Activated CD4-positive, alpha-beta memory T cell treated with anti-CD3 and anti-CD28 coated beads for 36 hours (primary cell): ENCODE measurements at regions not wholly inside any gene's neighbourhood (a gene's known extent, or its start where the extent isn't known, plus 50 kb on each side); places are given as distances from the start of the nearest gene placed in this dataset.

Source experiments
- CTCF ChIA-PET: fragments of 350-600 bp; sonication (Branson Sonifier 250); formaldehyde crosslinking; loops from one replicate; lab custom pipeline; 2021; ENCODE audit warnings: antibody characterized with exemption, inconsistent platforms; lab: Charles Lee
- POLR2A ChIA-PET: fragments of 350-600 bp; sonication (Branson Sonifier 250); formaldehyde crosslinking; loops from one replicate; lab custom pipeline; 2021; ENCODE audit warnings: antibody characterized with exemption; lab: Charles Lee
- DNase-seq: peaks from one replicate; pipeline ENCODE4 v3.0.0-alpha.2; 2020
- H3K27ac Mint-ChIP-seq: one replicate; pipeline ENCODE4 v1.8.0; 2021; ENCODE audit warnings: mixed read lengths
- H3K27me3 Mint-ChIP-seq: one replicate; pipeline ENCODE4 v1.8.0; 2021; ENCODE audit warnings: mixed read lengths
- H3K36me3 Mint-ChIP-seq: one replicate; pipeline ENCODE4 v1.8.0; 2021; ENCODE audit warnings: mixed read lengths
- H3K4me1 Mint-ChIP-seq: one replicate; pipeline ENCODE4 v1.8.0; 2021; ENCODE audit warnings: low read depth, mixed read lengths
- H3K4me3 Mint-ChIP-seq: one replicate; pipeline ENCODE4 v1.8.0; 2021; ENCODE audit warnings: mild to moderate bottlenecking, mixed read lengths
- H3K9me3 Mint-ChIP-seq: one replicate; pipeline ENCODE4 v1.8.0; 2021; ENCODE audit warnings: mixed read lengths
- intact Hi-C: fragments of 100-400 bp; cut with micrococcal nuclease; formaldehyde crosslinking; loops from one replicate; pipeline ENCODE4 v1.15.1; 2023

DNA sequence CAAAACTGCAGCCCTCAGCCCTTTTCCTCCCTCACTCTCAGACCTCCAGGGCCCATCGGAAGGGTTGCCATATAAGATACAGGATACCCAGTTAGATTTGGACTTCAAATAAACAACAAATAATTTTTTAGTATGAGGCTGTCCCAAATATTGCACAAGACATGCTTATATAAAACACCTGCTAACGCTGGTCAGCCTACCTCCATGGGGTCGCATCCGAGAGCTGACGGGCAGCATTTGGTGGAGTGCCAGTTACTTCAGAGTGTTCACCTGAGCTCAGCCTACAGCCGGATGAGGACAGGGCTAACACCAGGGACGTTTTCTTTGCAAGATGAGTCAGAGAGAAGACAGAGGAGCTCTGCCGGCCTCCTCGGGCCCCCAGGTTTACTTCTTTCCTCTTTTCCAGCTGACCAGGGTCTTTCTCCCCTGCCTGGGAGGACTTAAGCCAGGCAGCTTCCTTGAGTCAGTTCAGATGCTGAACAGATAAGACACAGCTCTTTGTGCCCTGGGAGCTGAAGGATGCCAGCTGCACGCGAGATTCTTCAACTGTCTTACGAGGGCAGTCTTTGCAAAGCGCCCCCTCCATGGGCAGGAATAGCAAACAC, 141.2 kb upstream of the KCNG1 start:
- intact Hi-C loops = no loop called here
- Mint-ChIP-seq H3K9me3 (no peaks in the 10 kb centered on the region), H3K4me1 (no peaks in the 10 kb centered on the region), H3K27ac (no peak overlapping the region), H3K36me3 (no peaks in the 10 kb centered on the region), H3K27me3 (peaks cover 22% of the 10 kb centered on the region), H3K4me3 (no peak overlapping the region)
- ChIA-PET POLR2A (no interaction called here), CTCF (no interaction called here)
- DNase-seq = no peak

DNA sequence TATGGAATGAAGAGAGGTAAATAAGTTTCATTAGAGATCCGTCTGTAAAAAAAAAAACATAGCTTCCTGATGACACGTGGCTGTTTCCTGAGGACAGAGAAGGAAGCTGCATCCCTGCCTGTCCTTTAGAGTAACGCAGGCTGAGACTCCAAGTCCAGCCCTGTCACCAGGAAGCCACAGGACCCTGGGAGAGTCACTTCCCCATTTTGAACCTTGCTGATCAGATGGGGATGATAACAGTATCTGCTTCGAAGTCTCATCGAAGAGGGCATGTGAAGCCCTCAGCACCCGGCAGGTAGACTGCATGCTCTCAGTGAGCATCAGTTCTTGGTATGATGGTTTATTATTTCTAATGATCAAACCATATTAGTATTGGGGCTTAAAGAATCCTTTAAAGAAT, 139.1 kb upstream of the KCNG1 start:
- ChIA-PET CTCF (interaction anchor here (0.6 to 0.7 kb wide), 2 partner anchors 31 to 725 kb away, joined by 3 to 4 read pairs; no protein-coding TSS in a partner anchor), POLR2A (no interaction called here)
- Mint-ChIP-seq H3K27ac (no peak overlapping the region), H3K9me3 (no peaks in the 10 kb centered on the region), H3K4me1 (no peaks in the 10 kb centered on the region), H3K4me3 (no peak overlapping the region), H3K36me3 (no peaks in the 10 kb centered on the region), H3K27me3 (peaks cover 27% of the 10 kb centered on the region)
- intact Hi-C loops = no loop called here
- DNase-seq = no peak

DNA sequence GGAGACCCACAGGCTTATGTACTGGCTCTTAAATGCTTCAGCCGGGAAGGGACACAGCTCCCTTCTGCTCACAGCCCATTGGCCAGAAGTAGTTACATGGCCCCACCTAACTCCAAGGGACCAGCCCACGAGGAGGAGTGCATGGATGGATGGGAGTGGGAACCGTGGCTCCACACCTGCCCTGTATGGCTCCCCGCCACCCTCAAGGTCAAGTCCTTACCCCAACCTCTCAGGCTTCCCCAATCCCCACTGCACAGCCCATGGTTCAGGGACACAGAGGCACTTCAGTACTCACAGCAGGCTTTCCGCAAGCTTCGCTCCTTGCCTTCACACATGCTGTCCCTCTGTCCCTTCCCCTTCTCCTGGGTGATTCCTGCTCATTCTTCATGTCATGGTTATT, 137.9 kb upstream of the KCNG1 start:
- DNase-seq = no peak
- H3K36me3 Mint-ChIP-seq = no peaks in the 10 kb centered on the region
- intact Hi-C loops = no loop called here
- no peaks in the 10 kb centered on the region for H3K9me3 Mint-ChIP-seq
- H3K27me3 Mint-ChIP-seq = peaks cover 25% of the 10 kb centered on the region
- H3K4me3 Mint-ChIP-seq = no peak overlapping the region
- H3K27ac Mint-ChIP-seq = no peak overlapping the region
- H3K4me1 Mint-ChIP-seq = no peaks in the 10 kb centered on the region
- ChIA-PET POLR2A (no interaction called here), CTCF (no interaction called here)

DNA sequence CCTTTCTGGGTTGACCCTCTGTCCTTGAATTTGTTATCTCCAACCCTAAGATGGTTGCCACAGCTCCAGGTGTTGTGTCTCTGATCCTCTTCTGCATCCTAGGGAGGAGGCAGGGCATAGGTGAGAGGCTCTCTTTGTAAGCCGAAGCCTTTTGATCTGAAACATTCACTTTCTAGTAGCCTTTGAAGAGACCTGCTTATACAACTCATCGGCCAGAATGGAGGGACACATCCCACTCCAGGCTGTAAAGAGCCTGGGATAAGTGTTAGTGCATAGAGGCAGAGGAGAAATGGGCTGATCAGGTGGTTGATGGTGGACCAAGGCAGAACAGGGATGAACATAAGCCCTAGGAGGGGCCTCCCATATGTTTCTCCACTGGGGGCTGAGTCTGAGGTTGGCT, 137.1 kb upstream of the KCNG1 start:
- Mint-ChIP-seq H3K27ac (no peak overlapping the region), H3K4me1 (no peaks in the 10 kb centered on the region), H3K36me3 (no peaks in the 10 kb centered on the region), H3K27me3 (peaks cover 29% of the 10 kb centered on the region), H3K4me3 (no peak overlapping the region), H3K9me3 (no peaks in the 10 kb centered on the region)
- intact Hi-C loops = no loop called here
- POLR2A ChIA-PET = no interaction called here
- no peak for DNase-seq
- CTCF ChIA-PET = no interaction called here

DNA sequence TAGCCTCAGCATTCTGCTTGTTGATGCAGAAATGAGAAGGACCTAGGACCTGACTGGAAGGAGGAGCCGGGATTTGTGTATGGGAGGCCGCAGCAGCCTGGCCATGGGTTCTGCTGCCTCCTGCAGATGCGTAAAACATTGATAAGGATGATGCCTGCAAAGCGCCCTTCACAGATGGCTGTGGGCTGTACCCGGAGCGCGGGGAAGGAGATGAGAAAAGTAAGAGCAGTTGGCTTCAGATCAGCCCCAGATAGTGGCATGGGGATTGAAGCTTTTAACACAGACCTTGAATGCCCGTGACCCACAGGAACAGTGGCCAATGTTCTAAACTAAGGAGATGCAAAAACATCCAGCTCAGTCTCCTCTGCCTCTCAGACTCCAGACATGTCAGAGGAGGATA, 136.4 kb upstream of the KCNG1 start:
- intact Hi-C loops = no loop called here
- Mint-ChIP-seq H3K9me3 (no peaks in the 10 kb centered on the region), H3K27me3 (peaks cover 30% of the 10 kb centered on the region), H3K27ac (no peak overlapping the region), H3K36me3 (no peaks in the 10 kb centered on the region), H3K4me1 (no peaks in the 10 kb centered on the region), H3K4me3 (no peak overlapping the region)
- CTCF ChIA-PET = no interaction called here
- POLR2A ChIA-PET = no interaction called here
- DNase-seq = no peak

DNA sequence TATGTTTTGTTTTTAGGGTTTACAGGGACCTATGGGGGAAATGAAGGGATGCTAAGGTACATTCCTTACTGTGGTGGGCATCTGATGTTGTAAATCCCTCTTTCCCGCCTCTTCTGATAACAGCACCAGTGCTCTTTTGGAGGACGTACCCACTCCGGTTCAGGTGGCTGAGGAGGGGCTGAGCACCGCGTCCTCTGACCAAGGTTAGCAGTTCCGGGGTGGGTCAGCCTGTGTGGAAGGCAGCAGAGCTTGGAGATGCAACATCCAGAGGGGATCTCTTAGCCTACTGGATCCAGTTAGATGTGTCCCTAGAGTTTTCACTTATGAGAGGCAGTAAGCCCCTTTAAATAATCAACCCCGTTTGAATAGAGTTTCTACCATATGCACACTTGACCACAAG, 135.3 kb upstream of the KCNG1 start:
- H3K36me3 Mint-ChIP-seq = no peaks in the 10 kb centered on the region
- intact Hi-C loops = no loop called here
- ChIA-PET POLR2A (no interaction called here), CTCF (no interaction called here)
- H3K27me3 Mint-ChIP-seq = peaks cover 36% of the 10 kb centered on the region
- no peak overlapping the region for H3K27ac Mint-ChIP-seq
- no peak overlapping the region for H3K4me3 Mint-ChIP-seq
- no peaks in the 10 kb centered on the region for H3K9me3 Mint-ChIP-seq
- DNase-seq = no peak
- H3K4me1 Mint-ChIP-seq = no peaks in the 10 kb centered on the region

DNA sequence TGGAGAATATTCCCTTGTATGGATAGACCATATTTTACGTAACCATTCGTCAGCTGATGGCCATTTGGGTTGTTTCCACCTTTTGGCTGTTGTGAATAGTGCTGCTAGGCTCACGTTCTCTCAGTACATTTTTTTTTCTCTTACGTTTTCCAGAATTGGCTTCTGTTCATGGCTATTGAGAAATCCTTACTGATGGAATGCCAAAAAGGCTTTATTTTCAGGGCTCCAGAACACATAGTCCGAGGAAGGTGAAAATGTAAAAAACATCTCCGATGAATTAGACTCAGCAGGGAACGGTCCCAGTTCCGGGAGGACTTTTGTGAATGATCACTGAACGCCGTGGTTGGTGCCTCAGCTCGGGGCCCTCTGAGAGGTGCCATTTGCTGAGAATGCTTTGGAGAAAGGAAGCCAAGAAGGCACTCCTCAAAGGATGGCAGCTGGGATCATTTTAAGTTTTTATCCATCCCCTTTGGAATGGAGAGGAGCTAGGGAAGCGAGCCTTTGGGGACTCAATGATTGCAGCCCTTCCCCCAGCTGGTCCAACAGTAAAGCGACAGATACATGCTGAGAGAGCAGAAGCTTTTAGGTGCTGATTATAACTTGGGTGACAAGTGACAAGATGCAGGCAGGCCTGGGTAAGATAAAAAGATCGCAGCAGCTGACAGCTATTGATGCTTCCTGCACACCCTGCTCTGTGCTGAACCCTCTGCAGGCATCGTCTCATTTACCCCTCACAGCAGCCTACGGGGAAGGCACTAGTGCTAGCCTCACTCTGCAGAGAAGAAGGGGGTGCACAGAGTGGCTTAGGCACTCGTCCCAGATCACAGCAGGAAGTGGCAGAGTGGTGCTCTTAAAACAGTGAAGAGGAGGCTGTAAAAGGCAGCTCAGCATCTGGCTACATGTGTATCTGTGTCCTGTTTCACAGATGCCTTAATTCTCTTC, 133.4 kb upstream of the KCNG1 start:
- H3K27me3 Mint-ChIP-seq = peaks cover 33% of the 10 kb centered on the region
- no peaks in the 10 kb centered on the region for H3K9me3 Mint-ChIP-seq
- intact Hi-C loops = no loop called here
- no peak for DNase-seq
- no peaks in the 10 kb centered on the region for H3K4me1 Mint-ChIP-seq
- H3K36me3 Mint-ChIP-seq = no peaks in the 10 kb centered on the region
- ChIA-PET POLR2A (no interaction called here), CTCF (interaction anchor here (1.5 kb wide), 1 partner anchor 25 kb away, joined by 3 read pairs; no protein-coding TSS in a partner anchor)
- H3K27ac Mint-ChIP-seq = no peak overlapping the region
- no peak overlapping the region for H3K4me3 Mint-ChIP-seq

DNA sequence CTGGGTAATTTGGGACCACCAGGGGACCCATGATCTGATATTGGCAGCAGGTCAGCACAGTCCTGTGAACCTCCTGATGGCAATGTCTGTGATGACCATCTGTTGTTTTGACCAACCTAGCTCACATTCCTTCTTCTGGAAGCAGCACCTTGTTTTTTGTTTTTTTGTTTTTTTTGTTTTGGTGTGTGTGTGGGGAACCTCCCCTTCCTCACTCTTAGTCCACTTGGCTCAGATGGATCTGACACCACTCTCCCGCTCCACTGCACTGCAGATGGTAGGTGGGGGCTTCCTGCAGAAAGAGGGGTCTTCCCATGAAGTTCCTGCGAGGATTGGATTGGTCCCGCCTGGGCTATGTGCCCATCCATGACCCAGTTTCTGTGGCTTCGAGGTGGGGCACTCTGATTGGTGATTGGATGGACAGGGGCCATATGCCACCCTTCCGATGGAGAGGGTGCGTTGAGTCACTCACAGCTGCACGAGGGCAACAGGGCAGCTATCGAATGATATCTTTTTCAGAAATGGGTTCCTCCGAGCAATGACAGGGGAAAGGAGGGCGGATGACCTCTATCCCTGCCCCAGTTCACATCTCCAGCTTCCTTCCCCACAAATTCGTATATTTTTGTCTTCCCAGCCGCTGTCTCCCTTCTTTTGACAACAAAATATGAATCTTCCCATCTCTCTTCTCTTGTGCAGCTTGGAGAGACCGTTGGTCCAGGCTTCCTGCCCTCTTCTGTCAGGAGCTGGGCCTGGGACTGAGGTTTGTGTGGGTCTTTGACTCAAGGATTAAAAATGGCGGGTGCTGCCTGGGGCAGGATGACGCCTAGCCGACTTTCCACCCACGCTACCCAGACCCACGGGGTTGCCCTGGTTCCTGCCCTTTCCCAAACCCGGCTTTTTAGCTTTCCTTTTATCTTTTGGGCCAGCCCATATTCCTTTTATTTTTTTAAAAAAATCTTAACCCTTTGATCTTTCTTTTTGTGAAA, 132.1 kb upstream of the KCNG1 start:
- DNase-seq = no peak
- Mint-ChIP-seq H3K27ac (no peak overlapping the region), H3K27me3 (peaks cover 29% of the 10 kb centered on the region), H3K9me3 (no peaks in the 10 kb centered on the region), H3K36me3 (no peaks in the 10 kb centered on the region), H3K4me1 (no peaks in the 10 kb centered on the region), H3K4me3 (no peak overlapping the region)
- CTCF ChIA-PET = no interaction called here
- intact Hi-C loops = no loop called here
- POLR2A ChIA-PET = no interaction called here

DNA sequence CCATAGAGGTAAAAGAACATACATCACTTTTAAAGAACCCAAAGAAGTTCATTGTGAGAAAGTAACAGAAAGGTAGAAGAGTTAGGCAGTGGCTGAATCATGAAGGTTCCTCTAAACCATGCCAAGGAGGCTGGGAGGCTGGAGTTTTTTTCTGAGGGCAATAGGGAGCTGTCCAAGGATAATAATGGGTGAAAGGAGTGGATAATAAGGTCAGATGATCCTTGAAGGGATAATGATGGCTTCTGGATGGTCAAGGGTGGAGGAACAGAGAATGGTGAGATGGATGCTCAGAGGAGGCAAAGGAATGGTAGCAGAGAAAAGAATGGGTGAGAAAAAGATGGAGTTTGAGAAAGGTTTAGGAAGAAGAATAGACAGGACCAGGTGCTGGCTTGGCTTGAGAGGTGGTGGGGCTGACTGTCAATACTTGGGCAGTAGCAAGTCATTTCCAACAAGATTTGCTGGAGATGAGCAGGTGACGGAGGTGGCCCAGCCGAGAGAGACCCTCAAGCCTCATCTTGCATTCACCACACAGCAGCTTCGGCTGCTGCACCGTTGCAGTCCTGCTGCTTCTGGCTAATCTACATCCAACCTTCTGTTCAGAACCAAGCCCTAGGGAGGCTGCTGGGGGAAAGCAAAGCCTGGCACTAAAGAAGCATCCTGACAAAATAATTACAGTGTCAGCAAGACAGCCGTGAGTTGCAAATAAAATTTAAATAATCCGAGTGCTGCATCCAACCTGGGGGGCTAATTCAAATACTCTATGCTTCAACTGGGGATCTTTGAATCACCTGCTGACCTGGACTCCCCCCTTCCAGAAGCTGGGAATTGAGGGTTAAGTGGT, 131.2 kb upstream of the KCNG1 start:
- Mint-ChIP-seq H3K27ac (no peak overlapping the region), H3K9me3 (no peaks in the 10 kb centered on the region), H3K27me3 (peaks cover 27% of the 10 kb centered on the region), H3K36me3 (no peaks in the 10 kb centered on the region), H3K4me1 (no peaks in the 10 kb centered on the region), H3K4me3 (no peak overlapping the region)
- intact Hi-C loops = no loop called here
- POLR2A ChIA-PET = no interaction called here
- no peak for DNase-seq
- CTCF ChIA-PET = no interaction called here

DNA sequence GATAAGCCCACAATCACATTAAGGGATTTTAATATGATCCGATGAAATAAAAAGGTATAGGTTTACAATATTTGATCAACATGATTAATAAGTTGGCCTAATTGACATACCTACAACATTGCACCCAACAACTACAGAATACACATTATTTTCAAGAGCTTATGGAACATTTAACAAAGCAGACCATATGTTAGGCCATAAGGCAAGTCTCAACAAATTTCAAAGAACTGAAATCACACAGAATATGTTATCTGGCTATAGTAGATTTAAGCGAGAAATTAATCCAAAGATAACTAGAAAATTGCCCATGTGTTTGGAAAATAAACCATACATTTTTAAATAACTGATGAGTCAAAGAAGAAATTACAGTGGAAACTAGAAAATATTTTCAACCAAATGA, 126.0 kb upstream of the KCNG1 start:
- intact Hi-C loops = no loop called here
- Mint-ChIP-seq H3K4me3 (no peak overlapping the region), H3K27me3 (peaks cover 31% of the 10 kb centered on the region), H3K9me3 (peaks cover 5% of the 10 kb centered on the region), H3K36me3 (no peaks in the 10 kb centered on the region), H3K27ac (no peak overlapping the region), H3K4me1 (no peaks in the 10 kb centered on the region)
- no peak for DNase-seq
- ChIA-PET POLR2A (no interaction called here), CTCF (interaction anchor here (2.1 kb wide), 1 partner anchor 156 kb away, joined by 6 read pairs; no protein-coding TSS in a partner anchor)

DNA sequence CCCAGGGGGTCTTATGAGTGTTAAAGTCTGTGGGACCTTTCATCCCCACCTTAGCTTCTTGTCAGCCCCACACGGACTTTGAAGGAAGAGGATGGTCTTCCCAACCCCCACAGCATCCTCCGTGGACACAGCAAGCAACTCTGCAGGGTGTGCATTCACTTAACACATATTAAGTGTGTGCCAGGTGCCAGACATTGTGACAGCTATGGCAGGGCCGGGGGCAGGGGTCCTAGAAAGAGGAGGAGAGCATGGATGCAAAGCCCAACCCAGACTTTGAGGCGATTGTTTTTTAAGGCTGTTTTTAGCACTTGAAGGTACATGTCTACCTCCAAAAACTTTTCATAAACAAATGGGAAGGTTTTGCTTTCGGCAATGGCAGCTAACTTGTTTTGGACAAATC, 121.6 kb upstream of the KCNG1 start:
- DNase-seq = no peak
- H3K27ac Mint-ChIP-seq = no peak overlapping the region
- H3K36me3 Mint-ChIP-seq = no peaks in the 10 kb centered on the region
- intact Hi-C loops = no loop called here
- H3K4me1 Mint-ChIP-seq = no peaks in the 10 kb centered on the region
- ChIA-PET POLR2A (no interaction called here), CTCF (interaction anchor here (1.2 kb wide), 1 partner anchor 164 kb away, joined by 3 read pairs; no protein-coding TSS in a partner anchor)
- H3K4me3 Mint-ChIP-seq = no peak overlapping the region
- H3K27me3 Mint-ChIP-seq = peaks cover 34% of the 10 kb centered on the region
- H3K9me3 Mint-ChIP-seq = peaks cover 5% of the 10 kb centered on the region
